ENCODE measurements at regions not wholly inside any gene's neighbourhood (a gene's known extent, or its start where the extent isn't known, plus 50 kb on each side); places are given as distances from the start of the nearest gene placed in this dataset.

DNA sequence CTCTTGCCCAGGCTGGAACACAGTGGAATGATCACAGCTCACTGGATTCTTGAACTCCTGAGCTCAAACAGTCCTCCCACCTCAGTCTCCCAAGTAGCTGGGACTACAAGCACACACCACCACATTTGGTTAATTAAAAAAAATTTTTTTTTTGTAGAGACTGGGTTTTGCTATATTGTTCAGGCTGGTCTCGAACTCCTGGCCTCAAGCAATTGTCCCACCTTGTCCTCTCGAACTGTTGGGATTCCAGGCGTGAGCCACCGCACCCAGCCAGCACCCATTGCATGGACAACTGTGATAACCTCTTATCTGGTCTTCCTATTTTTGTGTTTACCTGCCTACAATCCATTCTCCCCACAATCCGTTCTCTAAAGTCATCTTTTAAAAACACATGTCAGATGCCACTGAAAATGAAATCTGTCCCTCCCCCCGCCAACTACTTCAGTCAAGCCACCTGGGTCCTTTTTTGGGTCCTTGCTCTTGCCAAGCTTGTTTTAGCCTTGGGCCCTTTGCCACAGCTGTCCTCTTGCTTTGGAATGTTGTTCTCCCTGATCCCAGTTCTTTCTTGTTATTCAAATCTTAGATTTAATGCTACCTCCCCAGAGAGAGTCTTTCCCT lies 250.5 kb downstream of the PIK3R1 start:
- TF ChIP-seq TAF1 (IDR thresholded peaks at IDR 0.05; ENCODE audit: borderline replicate concordance, insufficient read depth, low read length) (no peak), FOXP2 (optimal IDR thresholded peaks at IDR 0.05; ENCODE audit: borderline replicate concordance, extremely low read depth, extremely low read length, insufficient read depth) (no peak), POLR2AphosphoS5 (IDR thresholded peaks at IDR 0.05; ENCODE audit: low read depth, low read length) (no peak), SIN3A (IDR thresholded peaks at IDR 0.05; ENCODE audit: borderline replicate concordance, insufficient read depth, low read length) (no peak)

DNA sequence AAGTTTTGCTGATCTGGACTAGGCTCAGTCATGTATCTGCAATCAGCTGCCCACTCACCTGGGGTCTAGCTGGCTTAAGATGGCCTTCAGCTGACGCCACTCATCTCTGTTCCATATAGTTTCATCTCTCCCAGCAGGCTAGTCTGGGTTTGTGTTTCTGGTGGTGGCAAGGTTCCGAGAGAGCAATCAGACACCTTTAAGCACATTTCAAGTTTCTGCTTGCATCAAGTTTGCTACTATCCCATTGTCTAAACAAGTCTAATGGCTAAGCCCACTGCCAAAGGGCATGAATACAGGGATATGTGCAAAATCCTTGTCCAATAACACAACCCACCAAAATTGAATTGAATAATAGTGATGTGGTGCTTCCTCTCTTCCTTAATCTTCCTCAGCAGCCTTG lies 251.7 kb downstream of the PIK3R1 start:
- TF ChIP-seq, protein P1, sequence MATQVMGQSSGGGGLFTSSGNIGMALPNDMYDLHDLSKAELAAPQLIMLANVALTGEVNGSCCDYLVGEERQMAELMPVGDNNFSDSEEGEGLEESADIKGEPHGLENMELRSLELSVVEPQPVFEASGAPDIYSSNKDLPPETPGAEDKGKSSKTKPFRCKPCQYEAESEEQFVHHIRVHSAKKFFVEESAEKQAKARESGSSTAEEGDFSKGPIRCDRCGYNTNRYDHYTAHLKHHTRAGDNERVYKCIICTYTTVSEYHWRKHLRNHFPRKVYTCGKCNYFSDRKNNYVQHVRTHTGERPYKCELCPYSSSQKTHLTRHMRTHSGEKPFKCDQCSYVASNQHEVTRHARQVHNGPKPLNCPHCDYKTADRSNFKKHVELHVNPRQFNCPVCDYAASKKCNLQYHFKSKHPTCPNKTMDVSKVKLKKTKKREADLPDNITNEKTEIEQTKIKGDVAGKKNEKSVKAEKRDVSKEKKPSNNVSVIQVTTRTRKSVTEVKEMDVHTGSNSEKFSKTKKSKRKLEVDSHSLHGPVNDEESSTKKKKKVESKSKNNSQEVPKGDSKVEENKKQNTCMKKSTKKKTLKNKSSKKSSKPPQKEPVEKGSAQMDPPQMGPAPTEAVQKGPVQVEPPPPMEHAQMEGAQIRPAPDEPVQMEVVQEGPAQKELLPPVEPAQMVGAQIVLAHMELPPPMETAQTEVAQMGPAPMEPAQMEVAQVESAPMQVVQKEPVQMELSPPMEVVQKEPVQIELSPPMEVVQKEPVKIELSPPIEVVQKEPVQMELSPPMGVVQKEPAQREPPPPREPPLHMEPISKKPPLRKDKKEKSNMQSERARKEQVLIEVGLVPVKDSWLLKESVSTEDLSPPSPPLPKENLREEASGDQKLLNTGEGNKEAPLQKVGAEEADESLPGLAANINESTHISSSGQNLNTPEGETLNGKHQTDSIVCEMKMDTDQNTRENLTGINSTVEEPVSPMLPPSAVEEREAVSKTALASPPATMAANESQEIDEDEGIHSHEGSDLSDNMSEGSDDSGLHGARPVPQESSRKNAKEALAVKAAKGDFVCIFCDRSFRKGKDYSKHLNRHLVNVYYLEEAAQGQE (IDR thresholded peaks at IDR 0.05; ENCODE audit: insufficient read depth in 1 of 2, low read depth in 2 of 2, low read length in 2 of 2) = no peak

DNA sequence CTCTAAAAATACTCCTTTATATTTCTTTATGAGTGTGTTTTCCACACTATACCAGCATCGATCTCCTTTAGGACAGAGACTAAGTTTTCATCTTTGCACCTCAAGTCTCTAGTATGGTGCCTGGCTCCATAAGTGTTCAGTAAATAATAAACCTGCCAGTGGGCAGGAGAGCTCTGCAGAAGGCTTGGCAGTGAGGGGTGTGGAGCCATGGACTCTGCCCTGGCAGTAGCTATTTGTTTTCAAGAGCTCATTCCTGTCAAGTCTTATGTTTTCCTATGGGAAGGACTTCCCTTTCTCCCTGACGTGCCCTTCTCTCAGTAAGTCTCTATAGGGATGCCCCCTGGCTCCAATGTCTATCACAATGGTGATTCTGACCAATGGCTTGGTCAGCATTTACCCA lies 252.2 kb downstream of the PIK3R1 start:
- no peak for TF ChIP-seq TAF1 (IDR thresholded peaks at IDR 0.05; ENCODE audit: borderline replicate concordance, insufficient read depth, low read length)
- TF ChIP-seq SIN3A (IDR thresholded peaks at IDR 0.05; ENCODE audit: borderline replicate concordance, insufficient read depth, low read length) = no peak
- no peak for TF ChIP-seq POLR2AphosphoS5 (IDR thresholded peaks at IDR 0.05; ENCODE audit: low read depth, low read length)
- no peak for TF ChIP-seq FOXP2 (optimal IDR thresholded peaks at IDR 0.05; ENCODE audit: borderline replicate concordance, extremely low read depth, extremely low read length, insufficient read depth)
- TF ChIP-seq, protein P1 (IDR thresholded peaks at IDR 0.05; ENCODE audit: insufficient read depth in 1 of 2, low read depth in 2 of 2, low read length in 2 of 2) = no peak

DNA sequence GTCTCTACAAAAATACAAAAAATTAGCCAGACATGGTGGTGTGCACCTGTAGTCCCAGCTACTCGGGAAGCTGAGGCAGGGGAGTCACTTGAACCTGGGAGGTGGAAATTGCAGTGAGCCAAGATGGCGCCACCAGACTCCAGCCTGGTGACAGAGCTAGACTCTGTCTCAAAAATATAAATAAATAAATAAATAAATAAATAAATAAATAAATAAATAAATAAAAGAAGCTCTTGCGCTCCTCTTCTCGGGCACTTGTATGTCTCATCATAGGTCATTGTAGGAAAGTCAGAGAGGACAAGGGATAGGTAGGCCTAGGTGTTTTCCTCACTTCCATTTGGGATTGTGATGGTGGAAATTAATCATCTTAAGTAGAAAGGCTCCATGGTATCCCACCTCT lies 252.8 kb downstream of the PIK3R1 start:
- TF ChIP-seq, protein P1 (IDR thresholded peaks at IDR 0.05; ENCODE audit: insufficient read depth in 1 of 2, low read depth in 2 of 2, low read length in 2 of 2) = no peak
- TF ChIP-seq SIN3A (IDR thresholded peaks at IDR 0.05; ENCODE audit: borderline replicate concordance, insufficient read depth, low read length) = no peak
- no peak for TF ChIP-seq FOXP2 (optimal IDR thresholded peaks at IDR 0.05; ENCODE audit: borderline replicate concordance, extremely low read depth, extremely low read length, insufficient read depth)

DNA sequence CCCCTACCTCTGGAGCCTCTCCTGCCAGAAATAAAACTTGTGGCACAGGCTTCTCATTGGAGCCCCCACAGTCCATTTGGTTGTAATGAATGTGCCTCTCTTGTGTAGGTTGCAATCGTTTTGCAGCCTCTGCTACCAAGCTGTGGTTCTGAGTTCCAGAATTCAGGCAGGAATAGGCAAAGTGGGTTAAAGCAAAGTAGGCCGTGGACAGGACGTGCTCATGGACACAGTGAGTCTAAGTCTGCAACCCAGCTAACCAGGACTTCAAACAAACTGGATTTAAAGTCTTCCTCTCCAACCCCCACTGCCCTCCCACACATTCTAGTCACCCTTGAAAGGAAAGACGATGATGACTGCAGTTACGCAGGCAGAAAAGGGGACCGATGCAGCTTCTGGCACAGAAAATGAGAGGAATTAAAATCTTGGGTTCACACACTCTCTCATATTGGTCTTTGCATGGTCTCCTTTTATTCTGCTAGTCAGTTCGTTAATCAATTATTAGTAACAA lies 260.0 kb downstream of the PIK3R1 start:
- TF ChIP-seq, protein P1 (IDR thresholded peaks at IDR 0.05; ENCODE audit: insufficient read depth in 1 of 2, low read depth in 2 of 2, low read length in 2 of 2) = no peak
- no peak for TF ChIP-seq POLR2AphosphoS5 (IDR thresholded peaks at IDR 0.05; ENCODE audit: low read depth, low read length)
- TF ChIP-seq TAF1 (IDR thresholded peaks at IDR 0.05; ENCODE audit: borderline replicate concordance, insufficient read depth, low read length) = no peak
- TF ChIP-seq SIN3A (IDR thresholded peaks at IDR 0.05; ENCODE audit: borderline replicate concordance, insufficient read depth, low read length) = no peak
- no peak for TF ChIP-seq FOXP2 (optimal IDR thresholded peaks at IDR 0.05; ENCODE audit: borderline replicate concordance, extremely low read depth, extremely low read length, insufficient read depth)

Measured in PFSK-1 (cell line).